ENCODE measurements at regions not wholly inside any gene's neighbourhood (a gene's known extent, or its start where the extent isn't known, plus 50 kb on each side); places are given as distances from the start of the nearest gene placed in this dataset.

GRCh38 chr16:80171199-80171598 is 369.6 kb upstream of the DYNLRB2 start:
- DNase-seq: no peak

- no peak for DNase-seq
Measured at GRCh38 chr16:80167657-80168390, 373.0 kb upstream of the DYNLRB2 start.

GRCh38 chr16:80166082-80166481 is 374.7 kb upstream of the DYNLRB2 start:
- DNase-seq: no peak

GRCh38 chr16:80164966-80165550 is 375.7 kb upstream of the DYNLRB2 start:
- no peak for DNase-seq

GRCh38 chr16:80163339-80163738 is 377.5 kb upstream of the DYNLRB2 start:
- no peak for DNase-seq

- no peak for DNase-seq
Measured at GRCh38 chr16:80161799-80162739, 378.7 kb upstream of the DYNLRB2 start.

GRCh38 chr16:80158766-80159165 is 382.0 kb upstream of the DYNLRB2 start:
- DNase-seq: no peak

- DNase-seq: no peak
Measured at GRCh38 chr16:80151722-80152111, 389.1 kb upstream of the DYNLRB2 start.

- no peak for DNase-seq
Measured at GRCh38 chr16:80150978-80151721, 389.6 kb upstream of the DYNLRB2 start.

GRCh38 chr16:80148826-80149225 is 392.0 kb upstream of the DYNLRB2 start:
- DNase-seq: no peak

- no peak for DNase-seq
Measured at GRCh38 chr16:80147026-80147655, 393.7 kb upstream of the DYNLRB2 start.

GRCh38 chr16:80144191-80144590 is 396.6 kb upstream of the DYNLRB2 start:
- no peak for DNase-seq

- no peak for DNase-seq
Measured at GRCh38 chr16:80142940-80143339, 397.9 kb upstream of the DYNLRB2 start.

GRCh38 chr16:80142281-80142680 is 398.5 kb upstream of the DYNLRB2 start:
- DNase-seq: no peak

GRCh38 chr16:80129791-80130190 is 411.0 kb upstream of the DYNLRB2 start:
- DNase-seq: no peak

- no peak for DNase-seq
Measured at GRCh38 chr16:80125677-80126076, 415.1 kb upstream of the DYNLRB2 start.

- no peak for DNase-seq
Measured at GRCh38 chr16:80123189-80123588, 417.6 kb upstream of the DYNLRB2 start.

GRCh38 chr16:80122115-80122514 is 418.7 kb upstream of the DYNLRB2 start:
- DNase-seq: no peak

GRCh38 chr16:80121522-80121909 is 419.3 kb upstream of the DYNLRB2 start:
- DNase-seq: no peak

- no peak for DNase-seq
Measured at GRCh38 chr16:80120899-80121521, 419.8 kb upstream of the DYNLRB2 start.

- no peak for DNase-seq
Measured at GRCh38 chr16:80117556-80118130, 423.1 kb upstream of the DYNLRB2 start.

GRCh38 chr16:80116711-80117110 is 424.1 kb upstream of the DYNLRB2 start:
- no peak for DNase-seq

Data from stimulated activated CD4-positive, alpha-beta T cell treated with anti-CD3 and anti-CD28 coated beads, Interleukin-4, amount 100 ng/mL, for 4 hours (primary cell).